GM13977 (cell line): ENCODE measurements at regions not wholly inside any gene's neighbourhood (a gene's known extent, or its start where the extent isn't known, plus 50 kb on each side); places are given as distances from the start of the nearest gene placed in this dataset.

Experiments used
- DNase-seq: peaks from one replicate; pipeline ENCODE4 v3.0.0; 2012; ENCODE audit warnings: low spot score
- CTCF ChIP-seq: IDR thresholded peaks from 2 replicates; pipeline ENCODE4 v1.5.1; 2012; ENCODE audit warnings: mild to moderate bottlenecking, control low read depth; ENCODE audit not compliant: insufficient read depth; ENCODE audit errors: extremely low read depth, missing control alignments
- in situ Hi-C: fragments of 300-500 bp; cut with MboI; formaldehyde crosslinking; loops from one replicate; pipeline ENCODE4 v1.12.0; 2022; ENCODE audit warnings: low sequenced_read_pairs, low pct_unique_long_range_greater_than_20kb, mixed read lengths, inconsistent platforms; ENCODE audit not compliant: unreplicated experiment

GRCh38 chr9:79471580-79472543 is 99.9 kb upstream of the TLE4 start:
- no peak for DNase-seq
- no peak for TF ChIP-seq CTCF
- in situ Hi-C loops, result no loop called here

- in situ Hi-C loops, result no loop called here
These were observed 98.1 kb upstream of the TLE4 start for GRCh38 chr9:79473704-79474103.

GRCh38 chr9:79477241-79477840 is 94.4 kb upstream of the TLE4 start:
- in situ Hi-C loops, result no loop called here
- no peak for TF ChIP-seq CTCF
- no peak for DNase-seq

More at GRCh38 chr9:79473704-79474103, 98.1 kb upstream of the TLE4 start:
- no peak for TF ChIP-seq CTCF
- no peak for DNase-seq

GRCh38 chr9:79477955-79478771 is 93.6 kb upstream of the TLE4 start:
- peak; percentile 43 for TF ChIP-seq CTCF
- peak; percentile 20 for DNase-seq
- in situ Hi-C loops, result no loop called here

DNA sequence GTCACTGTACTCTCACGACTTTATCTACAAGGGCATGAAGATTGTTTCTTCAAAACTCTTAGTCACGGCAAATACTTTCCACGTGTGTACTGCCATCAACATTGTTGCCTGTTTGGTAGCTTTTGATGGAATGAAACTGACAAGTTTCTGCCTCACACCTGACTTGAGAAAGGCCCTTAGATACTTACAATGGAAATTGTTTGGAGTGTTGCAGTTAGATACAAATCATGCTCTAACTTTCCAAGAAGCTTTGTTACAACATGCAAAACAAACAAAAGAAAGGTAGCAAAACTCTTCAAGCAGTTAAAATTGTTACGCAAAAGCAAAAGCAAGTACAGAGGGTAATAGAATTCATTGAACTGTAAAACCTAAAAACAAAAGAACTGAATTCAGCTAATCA is 91.1 kb upstream of the TLE4 start:
- no peak for DNase-seq
- in situ Hi-C loops, result no loop called here
- TF ChIP-seq CTCF, result no peak

DNA sequence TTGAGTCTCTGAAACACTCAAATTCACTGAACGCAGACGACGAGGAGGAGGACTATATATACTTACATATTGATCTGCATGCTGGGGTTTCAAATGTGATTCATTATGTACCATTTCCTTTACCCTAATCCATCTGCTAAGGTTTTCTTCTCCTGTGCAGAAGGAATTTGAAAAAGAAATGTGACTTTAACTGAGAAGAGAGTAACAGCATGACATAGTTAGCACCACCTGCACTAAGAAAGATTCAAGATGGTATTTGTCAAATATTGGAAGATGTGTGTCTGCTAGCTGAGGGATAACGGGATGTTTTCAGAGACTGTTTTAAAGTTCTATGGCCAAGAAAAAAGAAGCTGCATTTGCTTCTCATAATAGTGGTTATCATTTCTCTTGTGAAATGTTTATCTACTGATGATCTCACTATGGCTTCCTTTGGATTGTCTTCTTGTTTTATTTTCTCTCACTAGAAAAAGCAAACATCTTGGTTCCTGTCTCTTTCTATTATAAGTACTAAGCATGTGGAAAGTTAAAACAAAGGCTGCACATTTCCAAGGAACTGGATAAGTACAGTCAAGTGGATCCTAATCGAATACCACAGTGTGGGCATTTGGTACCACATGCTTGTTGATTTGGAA is 89.8 kb upstream of the TLE4 start:
- no peak for TF ChIP-seq CTCF
- no peak for DNase-seq
- in situ Hi-C loops, result no loop called here
